ENCODE measurements at regions not wholly inside any gene's neighbourhood (a gene's known extent, or its start where the extent isn't known, plus 50 kb on each side); places are given as distances from the start of the nearest gene placed in this dataset.
A peak's percentile ranks its signal among the peaks of the same experiment; 100 is the strongest.
"Not testable (repeated sequence)": the region's sequence is repeated elsewhere in the genome, so short reads cannot be mapped to it uniquely, and the experiment has no call there.

GRCh38 chr17:56690441-56691291, 97.2 kb downstream of the NOG start:
- no peak for DNase-seq (ENCODE audit: low read depth in 1 of 2, low spot score in 1 of 2)

- DNase-seq (ENCODE audit: low read depth in 1 of 2, low spot score in 1 of 2) = no peak
These were observed 101.3 kb downstream of the NOG start for GRCh38 chr17:56694825-56695224.

GRCh38 chr17:56697190-56697589, 103.7 kb downstream of the NOG start:
- DNase-seq (ENCODE audit: low read depth in 1 of 2, low spot score in 1 of 2) = no peak

GRCh38 chr17:56699186-56699894, 105.8 kb downstream of the NOG start:
- no peak for DNase-seq (ENCODE audit: low read depth in 1 of 2, low spot score in 1 of 2)

- DNase-seq (ENCODE audit: low read depth in 1 of 2, low spot score in 1 of 2) = no peak
These were observed 107.5 kb downstream of the NOG start for GRCh38 chr17:56700919-56701420.

GRCh38 chr17:56707312-56708219, 114.1 kb downstream of the NOG start:
- no peak for DNase-seq (ENCODE audit: low read depth in 1 of 2, low spot score in 1 of 2)

- DNase-seq (ENCODE audit: low read depth in 1 of 2, low spot score in 1 of 2) = no peak
These were observed 114.7 kb downstream of the NOG start for GRCh38 chr17:56708220-56708558.

- no peak for DNase-seq (ENCODE audit: low read depth in 1 of 2, low spot score in 1 of 2)
These were observed 115.3 kb downstream of the NOG start for GRCh38 chr17:56708670-56709410.

- DNase-seq (ENCODE audit: low read depth in 1 of 2, low spot score in 1 of 2) = no peak
These were observed 117.5 kb downstream of the NOG start for GRCh38 chr17:56710986-56711385.

GRCh38 chr17:56715613-56716357, 117.9 kb downstream of the C17orf67 start:
- peak; percentile 45 to 78 for DNase-seq (ENCODE audit: low read depth in 1 of 2, low spot score in 1 of 2)

- no peak for DNase-seq (ENCODE audit: low read depth in 1 of 2, low spot score in 1 of 2)
These were observed 116.2 kb downstream of the C17orf67 start for GRCh38 chr17:56717471-56717870.

GRCh38 chr17:56718515-56718914, 115.2 kb downstream of the C17orf67 start:
- DNase-seq (ENCODE audit: low read depth in 1 of 2, low spot score in 1 of 2) = no peak

GRCh38 chr17:56723421-56723820, 110.3 kb downstream of the C17orf67 start:
- DNase-seq (ENCODE audit: low read depth in 1 of 2, low spot score in 1 of 2) = no peak

GRCh38 chr17:56724664-56725063, 109.1 kb downstream of the C17orf67 start:
- DNase-seq (ENCODE audit: low read depth in 1 of 2, low spot score in 1 of 2) = no peak

- DNase-seq (ENCODE audit: low read depth in 1 of 2, low spot score in 1 of 2) = no peak
These were observed 108.6 kb downstream of the C17orf67 start for GRCh38 chr17:56725144-56725543.

- no peak for DNase-seq (ENCODE audit: low read depth in 1 of 2, low spot score in 1 of 2)
These were observed 105.7 kb downstream of the C17orf67 start for GRCh38 chr17:56727876-56728617.

GRCh38 chr17:56731096-56731495, 102.6 kb downstream of the C17orf67 start:
- not testable (repeated sequence) for DNase-seq (ENCODE audit: low read depth in 1 of 2, low spot score in 1 of 2)

- DNase-seq (ENCODE audit: low read depth in 1 of 2, low spot score in 1 of 2) = no peak
These were observed 99.9 kb downstream of the C17orf67 start for GRCh38 chr17:56733833-56734232.

GRCh38 chr17:56735842-56736241, 97.9 kb downstream of the C17orf67 start:
- no peak for DNase-seq (ENCODE audit: low read depth in 1 of 2, low spot score in 1 of 2)

Data from activated CD4-positive, alpha-beta T cell treated with anti-CD3 and anti-CD28 coated beads, Interleukin-2, amount 50 U/mL, for 24 hours (primary cell).